Common myeloid progenitor, CD34-positive (primary cell): ENCODE measurements at regions not wholly inside any gene's neighbourhood (a gene's known extent, or its start where the extent isn't known, plus 50 kb on each side); places are given as distances from the start of the nearest gene placed in this dataset.
A peak's percentile ranks its signal among the peaks of the same experiment; 100 is the strongest.

Experiments
- CTCF ChIA-PET: fragments of 350-600 bp; sonication (Branson Sonifier 250); formaldehyde crosslinking; loops from one replicate; lab custom pipeline; 2021; ENCODE audit warnings: antibody characterized with exemption; lab: Charles Lee
- POLR2A ChIA-PET: fragments of 350-600 bp; sonication (Branson Sonifier 250); formaldehyde crosslinking; loops from one replicate; lab custom pipeline; 2021; ENCODE audit warnings: antibody characterized with exemption; lab: Charles Lee
- DNase-seq, 3 donors: peaks; one replicate each; pipeline versions ENCODE4 v3.0.0 to v3.0.0-alpha.2; 2013
- H3K27ac ChIP-seq, 2 experiments: 1 replicate in 1 of 2; 2 replicates in 1 of 2; pipeline ENCODE4 v1.7.0; 2013; ENCODE audit warnings: inconsistent platforms in 2 of 2, low read length in 2 of 2, mild to moderate bottlenecking in 2 of 2, low read depth in 1 of 2, moderate library complexity in 1 of 2; ENCODE audit not compliant: severe bottlenecking in 2 of 2, insufficient read depth in 1 of 2, poor library complexity in 1 of 2
- H3K27me3 ChIP-seq, 5 experiments: replicated peaks in 2 of 5; 1 replicate in 3 of 5; 2 replicates in 2 of 5; pipeline versions ENCODE4 v1.6.1 to v1.7.0; 2013; ENCODE audit warnings: low read length in 4 of 5, mild to moderate bottlenecking in 2 of 5, moderate library complexity in 2 of 5, inconsistent platforms in 1 of 5; ENCODE audit not compliant: insufficient read depth in 5 of 5, control insufficient read depth in 4 of 5
- H3K36me3 ChIP-seq, 4 experiments: 1 replicate in 2 of 4; 2 replicates in 2 of 4; pipeline versions ENCODE4 v1.6.1 to v1.7.0; 2013; ENCODE audit warnings: low read length in 3 of 4, control low read depth in 1 of 4, mild to moderate bottlenecking in 1 of 4; ENCODE audit not compliant: control insufficient read depth in 4 of 4, insufficient read depth in 4 of 4
- H3K4me1 ChIP-seq, 4 experiments: 1 replicate in 3 of 4; 2 replicates in 1 of 4; pipeline versions ENCODE4 v1.6.1 to v1.7.1; 2013; ENCODE audit warnings: low read length in 3 of 4, mild to moderate bottlenecking in 3 of 4, control low read depth in 1 of 4, inconsistent platforms in 1 of 4, moderate library complexity in 1 of 4; ENCODE audit not compliant: control insufficient read depth in 4 of 4, insufficient read depth in 4 of 4; ENCODE audit errors: control extremely low read depth in 1 of 4
- H3K4me3 ChIP-seq, 7 experiments: 1 replicate in 4 of 7; 2 replicates in 3 of 7; pipeline versions ENCODE4 v1.5.1 to v1.7.0; 2013; ENCODE audit warnings: mild to moderate bottlenecking in 7 of 7, low read length in 6 of 7, moderate library complexity in 6 of 7, inconsistent platforms in 2 of 7, low read depth in 2 of 7, control low read depth in 1 of 7; ENCODE audit not compliant: insufficient read depth in 4 of 7, control insufficient read depth in 1 of 7; ENCODE audit errors: extremely low read depth in 1 of 7
- H3K9me3 ChIP-seq, 5 experiments: 1 replicate in 4 of 5; 2 replicates in 1 of 5; pipeline versions ENCODE4 v1.6.1 to v1.7.1; 2013; ENCODE audit warnings: low read length in 4 of 5, mild to moderate bottlenecking in 2 of 5, inconsistent platforms in 1 of 5, low read depth in 1 of 5, moderate library complexity in 1 of 5; ENCODE audit not compliant: control insufficient read depth in 4 of 5, insufficient read depth in 2 of 5; ENCODE audit errors: control extremely low read depth in 1 of 5
- WGBS: methylation state at CpG from one replicate; pipeline ENCODE4 v1.1.5; 2013; ENCODE audit not compliant: insufficient coverage; 5-methylcytosine and 5-hydroxymethylcytosine counted together

DNA sequence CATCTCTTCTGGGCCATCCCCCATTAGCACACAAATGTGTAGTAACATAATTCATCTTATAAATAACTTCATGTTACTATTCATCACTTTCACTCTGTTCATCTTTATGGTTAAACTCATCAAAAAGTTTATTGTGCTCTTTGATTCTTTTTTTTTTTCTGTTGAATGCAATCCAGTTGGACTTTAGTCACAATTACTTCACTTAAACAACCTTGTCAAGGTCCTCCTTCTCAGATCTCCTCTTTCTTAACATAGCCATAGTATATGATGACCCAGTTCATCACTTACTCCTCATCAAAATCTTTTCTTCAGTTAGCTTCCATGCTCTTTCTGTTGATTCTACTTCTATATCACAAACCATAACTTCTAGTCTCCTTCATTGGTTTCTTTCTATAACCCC is 80.2 kb upstream of the ZC3H15 start:
- Histone ChIP-seq H3K4me1 (no peaks in the 10 kb centered on the region), H3K27ac (no peak overlapping the region), H3K27me3 (no peaks in the 10 kb centered on the region), H3K36me3 (no peaks in the 10 kb centered on the region), H3K9me3 (peaks cover 0 to 1% (median 0%) of the 10 kb centered on the region in 5 experiments), H3K4me3 (no peak overlapping the region)
- no peak for DNase-seq
- POLR2A ChIA-PET, result no interaction called here
- CTCF ChIA-PET, result no interaction called here

DNA sequence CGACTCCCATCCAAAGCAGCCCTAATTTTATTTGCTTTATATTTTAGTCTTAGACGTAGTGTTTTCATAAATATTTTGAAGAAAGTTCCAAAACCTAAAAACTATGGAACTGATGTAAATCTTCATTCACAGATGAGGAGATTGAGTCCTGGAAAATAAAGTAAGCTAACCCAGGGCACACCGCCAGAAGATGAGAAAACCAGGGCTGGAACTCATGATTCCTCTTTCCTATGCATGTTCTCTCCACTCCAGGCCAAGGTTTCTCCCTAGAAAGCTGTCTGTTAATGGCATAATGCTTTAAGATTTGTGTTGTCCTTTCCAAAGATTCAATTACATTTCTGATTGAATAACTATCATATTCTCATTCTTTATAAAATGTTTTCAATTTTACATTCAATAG is 78.4 kb upstream of the ZC3H15 start:
- WGBS, result 100% methylated on average over 1 of the region's 3 CpGs
- no peak for DNase-seq
- Histone ChIP-seq H3K27me3 (no peaks in the 10 kb centered on the region), H3K27ac (no peak overlapping the region), H3K4me1 (no peaks in the 10 kb centered on the region), H3K4me3 (no peak overlapping the region), H3K36me3 (no peaks in the 10 kb centered on the region), H3K9me3 (no peaks in the 10 kb centered on the region)
- CTCF ChIA-PET, result no interaction called here
- POLR2A ChIA-PET, result no interaction called here

DNA sequence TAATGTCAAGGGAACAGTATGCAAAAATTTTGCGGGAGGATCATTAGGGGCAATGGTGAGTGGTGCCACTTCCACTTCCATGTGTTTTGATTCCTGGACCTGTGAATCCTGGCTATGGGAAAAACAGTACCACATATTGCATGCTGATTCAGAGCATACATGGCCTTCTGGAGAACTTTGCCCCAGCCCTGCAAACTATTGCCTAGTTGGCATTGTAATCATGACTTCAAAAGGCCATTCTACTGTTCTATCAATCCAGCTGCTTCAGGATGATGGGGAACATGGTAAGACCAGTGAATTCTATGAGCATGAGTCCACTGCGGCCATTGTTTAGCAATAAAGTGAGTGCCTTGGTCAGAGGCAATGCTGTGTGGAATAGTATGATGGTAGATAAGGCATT is 75.3 kb upstream of the ZC3H15 start:
- CTCF ChIA-PET, result no interaction called here
- Histone ChIP-seq H3K9me3 (peaks cover 0 to 17% (median 4%) of the 10 kb centered on the region in 5 experiments), H3K4me3 (no peak overlapping the region), H3K27me3 (no peaks in the 10 kb centered on the region), H3K4me1 (no peaks in the 10 kb centered on the region), H3K36me3 (peaks cover 0 to 6% (median 0%) of the 10 kb centered on the region in 4 experiments), H3K27ac (no peak overlapping the region)
- POLR2A ChIA-PET, result no interaction called here
- 90% methylated on average over 2 of the region's 2 CpGs for WGBS
- no peak for DNase-seq

DNA sequence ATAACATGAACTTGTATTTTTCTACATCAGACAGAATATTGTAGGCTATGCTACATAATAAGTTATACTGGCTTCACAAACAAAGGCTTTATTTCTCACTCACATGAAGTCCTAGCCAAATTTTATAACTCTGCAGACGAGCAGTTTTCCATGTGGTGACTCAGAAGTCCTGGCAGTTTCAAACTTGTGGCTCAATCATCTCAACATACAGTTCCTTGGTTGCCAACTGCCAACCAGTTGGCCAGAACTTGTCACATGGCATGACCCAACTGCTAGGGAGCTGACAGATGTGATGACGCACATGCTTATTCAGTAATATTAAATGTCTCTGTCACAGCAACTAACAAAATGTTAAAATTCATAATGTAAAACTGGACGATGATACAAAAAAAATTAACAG is 63.8 kb upstream of the ZC3H15 start:
- Histone ChIP-seq H3K9me3 (no peaks in the 10 kb centered on the region), H3K4me3 (no peak overlapping the region), H3K27me3 (no peaks in the 10 kb centered on the region), H3K36me3 (peaks cover 0 to 4% (median 0%) of the 10 kb centered on the region in 4 experiments), H3K4me1 (peaks cover 0 to 7% (median 1%) of the 10 kb centered on the region in 4 experiments), H3K27ac (no peak overlapping the region)
- POLR2A ChIA-PET, result no interaction called here
- CTCF ChIA-PET, result interaction anchor here (0.6 kb wide), 1 partner anchor 360 kb away, joined by 3 read pairs; no protein-coding TSS in a partner anchor
- peak in 1 of 3 donors; percentile 13 for DNase-seq
- WGBS, result 90% methylated on average over 1 of the region's 3 CpGs

DNA sequence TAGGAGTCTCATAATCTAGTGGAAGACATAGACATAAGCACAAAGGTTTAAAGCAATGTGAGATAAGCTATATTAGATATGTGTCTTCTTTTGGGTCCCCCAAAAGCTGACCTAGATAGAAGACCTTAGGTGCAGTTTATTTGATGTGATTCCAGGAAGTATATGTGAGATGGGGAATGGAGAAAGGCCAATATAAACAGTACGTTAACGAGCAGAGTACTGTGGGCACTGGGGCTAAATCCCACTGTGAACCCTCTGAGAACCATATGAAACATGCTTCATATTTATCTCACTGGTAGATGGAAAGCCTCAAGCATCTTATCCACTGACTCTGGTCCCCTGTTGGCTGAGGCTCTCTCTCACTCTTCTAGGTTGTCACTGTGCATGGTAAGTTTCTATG is 62.6 kb upstream of the ZC3H15 start:
- CTCF ChIA-PET, result no interaction called here
- Histone ChIP-seq H3K9me3 (no peaks in the 10 kb centered on the region), H3K4me1 (peaks cover 0 to 7% (median 1%) of the 10 kb centered on the region in 4 experiments), H3K27ac (no peak overlapping the region), H3K36me3 (no peaks in the 10 kb centered on the region), H3K27me3 (no peaks in the 10 kb centered on the region), H3K4me3 (no peak overlapping the region)
- DNase-seq, result no peak
- POLR2A ChIA-PET, result no interaction called here
- WGBS, result no CpG with 5 or more reads among the region's 2 CpGs

DNA sequence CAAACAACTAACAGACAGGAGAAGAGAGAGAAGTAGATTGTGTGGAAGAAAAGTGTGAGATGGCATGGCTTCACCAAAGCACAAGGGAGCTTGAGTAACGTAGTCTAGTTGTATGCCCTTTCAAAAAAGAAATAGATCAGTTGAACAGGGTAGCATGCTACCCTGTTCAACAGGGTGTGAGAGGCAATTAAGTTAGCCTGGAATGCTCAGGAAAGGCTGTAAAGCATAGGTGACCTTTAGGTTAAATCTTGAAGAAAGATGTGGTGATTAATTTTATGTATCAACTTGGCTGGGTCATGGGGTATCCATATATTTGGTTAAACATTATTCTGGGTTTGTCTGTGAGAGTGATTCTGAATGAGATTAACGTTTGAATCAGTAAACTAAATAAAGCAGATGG is 61.8 kb upstream of the ZC3H15 start:
- no peaks in the 10 kb centered on the region for H3K27me3 ChIP-seq
- peaks cover 0 to 7% (median 1%) of the 10 kb centered on the region in 4 experiments for H3K4me1 ChIP-seq
- H3K4me3 ChIP-seq, result no peak overlapping the region
- H3K36me3 ChIP-seq, result no peaks in the 10 kb centered on the region
- 92% methylated on average over 2 of the region's 2 CpGs for WGBS
- H3K27ac ChIP-seq, result no peak overlapping the region
- no peaks in the 10 kb centered on the region for H3K9me3 ChIP-seq
- DNase-seq, result no peak
- POLR2A ChIA-PET, result no interaction called here
- CTCF ChIA-PET, result no interaction called here

DNA sequence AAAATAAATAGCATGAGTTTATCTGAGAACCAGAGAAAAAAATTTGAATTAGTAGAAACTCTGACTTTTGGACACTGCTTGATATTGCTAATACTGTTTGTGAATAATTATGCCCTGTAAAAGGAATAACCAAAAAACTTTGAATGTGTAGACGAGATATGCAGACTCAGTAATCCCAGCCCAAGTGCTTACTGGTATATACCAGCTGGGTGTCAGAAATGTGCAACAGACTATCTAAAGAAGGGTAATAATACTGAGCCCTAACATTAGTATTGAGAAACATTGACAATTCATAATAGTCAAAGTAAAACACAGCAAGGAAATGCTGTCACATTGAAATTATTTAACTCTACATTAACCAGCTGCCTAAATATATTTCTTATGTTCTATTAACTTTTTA is 60.5 kb upstream of the ZC3H15 start:
- CTCF ChIA-PET, result no interaction called here
- Histone ChIP-seq H3K27me3 (no peaks in the 10 kb centered on the region), H3K36me3 (no peaks in the 10 kb centered on the region), H3K9me3 (no peaks in the 10 kb centered on the region), H3K4me1 (peaks cover 0 to 7% (median 1%) of the 10 kb centered on the region in 4 experiments), H3K27ac (no peak overlapping the region), H3K4me3 (no peak overlapping the region)
- no peak for DNase-seq
- POLR2A ChIA-PET, result no interaction called here
- no CpG with 5 or more reads among the region's 1 CpG for WGBS
